GM23338 (cell line): ENCODE measurements at regions not wholly inside any gene's neighbourhood (a gene's known extent, or its start where the extent isn't known, plus 50 kb on each side); places are given as distances from the start of the nearest gene placed in this dataset.

ENCODE experiments used
- ATAC-seq: fragments of 200-7000 bp; cut with Tn5 transposase; 3 replicates; pipeline ENCODE4 v1.9.1; 2020
- DNase-seq: peaks from one replicate; pipeline ENCODE4 v3.0.0-alpha.2; 2015; ENCODE audit warnings: low spot score
- H2AFZ ChIP-seq: fragments of 200-600 bp; sonication (generic); 2 replicates; pipeline ENCODE4 v1.8.0; 2016; ENCODE audit warnings: antibody characterized with exemption, mild to moderate bottlenecking, moderate library complexity
- H3F3A ChIP-seq: fragments of 200-600 bp; sonication (generic); replicated peaks from 2 replicates; pipeline ENCODE4 v1.8.0; 2017; ENCODE audit warnings: antibody characterized with exemption, mixed run types, low read depth
- H3K27ac ChIP-seq: fragments of 200-600 bp; sonication (generic); 2 replicates; pipeline ENCODE4 v1.6.1; 2016; ENCODE audit warnings: low read depth
- H3K27me3 ChIP-seq: fragments of 200-600 bp; sonication (generic); 2 replicates; pipeline ENCODE4 v1.8.0; 2016; ENCODE audit warnings: mild to moderate bottlenecking, mixed run types, moderate library complexity; ENCODE audit not compliant: insufficient read depth
- H3K36me3 ChIP-seq: fragments of 200-600 bp; sonication (generic); 2 replicates; pipeline ENCODE4 v1.8.0; 2016; ENCODE audit warnings: mild to moderate bottlenecking; ENCODE audit not compliant: insufficient read depth
- H3K4me1 ChIP-seq: fragments of 200-600 bp; sonication (generic); 2 replicates; pipeline ENCODE4 v1.8.0; 2016; ENCODE audit warnings: mild to moderate bottlenecking, moderate library complexity; ENCODE audit not compliant: insufficient read depth
- H3K4me2 ChIP-seq: fragments of 200-600 bp; sonication (generic); 2 replicates; pipeline ENCODE4 v1.7.1; 2017; ENCODE audit warnings: mixed run types
- H3K4me3 ChIP-seq: fragments of 200-600 bp; sonication (generic); 2 replicates; pipeline ENCODE4 v1.6.1; 2016; ENCODE audit warnings: mixed run types
- H3K79me2 ChIP-seq: fragments of 200-600 bp; sonication (generic); replicated peaks from 2 replicates; pipeline ENCODE4 v1.8.0; 2017; ENCODE audit warnings: mild to moderate bottlenecking; ENCODE audit not compliant: insufficient read depth
- H3K9me2 ChIP-seq: fragments of 200-600 bp; sonication (generic); 2 replicates; pipeline ENCODE4 v1.8.0; 2017; ENCODE audit not compliant: insufficient read depth
- H4K20me1 ChIP-seq: fragments of 200-600 bp; sonication (generic); replicated peaks from 2 replicates; pipeline ENCODE4 v1.8.0; 2017; ENCODE audit warnings: mild to moderate bottlenecking; ENCODE audit not compliant: insufficient read depth
- H3K27ac Mint-ChIP-seq: 2 replicates; pipeline ENCODE4 v1.8.0; 2020; ENCODE audit warnings: inconsistent platforms, mild to moderate bottlenecking, moderate library complexity, mixed read lengths
- H3K27me3 Mint-ChIP-seq: 3 replicates; pipeline ENCODE4 v1.8.0; 2022; ENCODE audit warnings: low read depth, mild to moderate bottlenecking, moderate library complexity, mixed read lengths, inconsistent platforms; ENCODE audit not compliant: insufficient read depth, poor library complexity
- H3K36me3 Mint-ChIP-seq: 3 replicates; pipeline ENCODE4 v1.8.0; 2021; ENCODE audit warnings: low read depth, mild to moderate bottlenecking, inconsistent platforms, moderate library complexity, mixed read lengths
- H3K4me1 Mint-ChIP-seq: 3 replicates; pipeline ENCODE4 v1.8.0; 2020; ENCODE audit warnings: mild to moderate bottlenecking, inconsistent platforms, mixed read lengths
- H3K4me3 Mint-ChIP-seq: 3 replicates; pipeline ENCODE4 v1.8.0; 2021; ENCODE audit warnings: moderate library complexity, mild to moderate bottlenecking, inconsistent platforms, mixed read lengths
- H3K9me3 Mint-ChIP-seq: 3 replicates; pipeline ENCODE4 v1.8.0; 2020; ENCODE audit warnings: moderate library complexity, mild to moderate bottlenecking, inconsistent platforms, mixed read lengths
- CREB1 ChIP-seq: fragments of 250-450 bp; sonication (Bioruptor Pico); IDR thresholded peaks from 2 replicates; pipeline ENCODE4 v1.5.0; 2020; ENCODE audit warnings: low read depth, mild to moderate bottlenecking, moderate library complexity
- EZH2 ChIP-seq: fragments of 200-600 bp; sonication (generic); IDR thresholded peaks from one replicate; pipeline ENCODE4 v1.8.0; 2017; ENCODE audit warnings: antibody characterized with exemption, mild to moderate bottlenecking, low read depth; ENCODE audit not compliant: unreplicated experiment
- EZH2phosphoT487 ChIP-seq: fragments of 200-600 bp; sonication (generic); IDR thresholded peaks from one replicate; pipeline ENCODE4 v1.8.1; 2018; ENCODE audit warnings: antibody characterized with exemption; ENCODE audit not compliant: unreplicated experiment
- JUNB ChIP-seq: IDR thresholded peaks from one replicate; pipeline ENCODE4 v1.6.1; 2016; ENCODE audit warnings: antibody characterized with exemption; ENCODE audit not compliant: unreplicated experiment
- NANOG ChIP-seq: IDR thresholded peaks from 2 replicates; pipeline ENCODE4 v1.6.1; 2016; ENCODE audit warnings: antibody characterized with exemption, borderline replicate concordance
- POLR2AphosphoS5 ChIP-seq: IDR thresholded peaks from 2 replicates; pipeline ENCODE4 v1.6.1; 2016; ENCODE audit warnings: antibody characterized with exemption, low read depth
- STAT1 ChIP-seq: IDR thresholded peaks from one replicate; pipeline ENCODE4 v1.6.1; 2016; ENCODE audit warnings: antibody characterized with exemption; ENCODE audit not compliant: unreplicated experiment
- ZNF114 ChIP-seq: fragments of 250-450 bp; sonication (Bioruptor Pico); IDR thresholded peaks from 2 replicates; pipeline ENCODE4 v1.5.0; 2020; ENCODE audit warnings: mild to moderate bottlenecking, moderate library complexity
- ZNF331 ChIP-seq: fragments of 250-450 bp; sonication (Bioruptor Pico); IDR thresholded peaks from 2 replicates; pipeline ENCODE4 v1.5.0; 2020; ENCODE audit warnings: low read depth, mild to moderate bottlenecking, moderate library complexity
- TF ChIP-seq, protein P1 (sequence below), 2 experiments: fragments of 200-600 bp in 1 of 2; sonication (generic) in 1 of 2; conservative IDR thresholded peaks; 2 replicates each; pipeline versions ENCODE4 v1.5.1 to v1.6.1; 2016 to 2017; ENCODE audit warnings: antibody characterized with exemption in 2 of 2, low read depth in 2 of 2, mild to moderate bottlenecking in 2 of 2, moderate library complexity in 1 of 2
- TF ChIP-seq, protein P2 (sequence below): fragments of 250-450 bp; sonication (Bioruptor Pico); IDR thresholded peaks from 2 replicates; pipeline ENCODE4 v1.5.0; 2020; ENCODE audit warnings: mild to moderate bottlenecking, moderate library complexity
- TF ChIP-seq, protein P3 (sequence below): IDR thresholded peaks from one replicate; pipeline ENCODE4 v1.6.1; 2018; ENCODE audit warnings: antibody characterized with exemption; ENCODE audit not compliant: unreplicated experiment
- TF ChIP-seq, protein P4 (sequence below): IDR thresholded peaks from 2 replicates; pipeline ENCODE4 v1.6.1; 2016; ENCODE audit warnings: antibody characterized with exemption

DNA sequence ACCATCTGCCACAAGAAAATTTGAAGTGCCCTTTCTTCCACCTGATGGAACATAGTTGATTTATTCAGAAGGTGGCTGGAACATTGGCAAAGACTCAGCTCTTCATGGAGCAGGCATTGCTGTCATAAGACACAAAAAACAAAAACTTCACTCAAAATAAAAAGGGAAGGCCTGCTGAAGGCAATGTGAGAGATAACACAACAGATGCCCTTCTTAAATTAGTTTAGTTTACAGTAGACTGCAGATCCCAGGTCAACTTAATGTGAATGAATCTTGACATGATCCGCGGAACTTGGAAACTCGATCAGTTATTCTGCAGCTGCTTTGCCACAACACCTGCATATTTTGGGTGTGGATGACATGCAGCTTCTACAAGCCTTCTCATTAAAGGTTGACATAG is 159.8 kb upstream of the PLCXD3 start (continued):
- TF ChIP-seq NANOG = no peak
- TF ChIP-seq EZH2phosphoT487 = no peak
- TF ChIP-seq EZH2 = no peak
- no peak for TF ChIP-seq JUNB
- TF ChIP-seq CREB1 = no peak

DNA sequence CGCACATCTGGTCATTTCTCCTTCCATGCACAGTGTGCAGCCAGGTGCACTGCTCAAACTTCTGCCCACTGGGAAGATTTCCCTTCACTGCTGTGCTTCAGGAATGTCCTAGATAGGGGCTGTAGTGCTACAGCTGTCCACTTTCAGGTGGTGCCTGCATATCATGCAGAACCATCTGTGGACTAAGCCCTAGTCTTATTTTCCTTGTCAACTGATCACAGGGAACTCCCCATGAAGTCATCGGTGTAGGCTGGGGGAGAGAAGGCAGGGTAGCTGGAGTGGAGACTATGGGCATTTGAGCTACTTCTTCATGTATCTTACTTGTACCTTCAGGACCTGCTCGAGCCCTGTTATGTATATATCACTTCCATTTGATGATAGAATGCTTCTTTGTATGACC is 150.9 kb upstream of the PLCXD3 start:
- Mint-ChIP-seq H3K4me3 (no peak overlapping the region), H3K27ac (no peak overlapping the region), H3K9me3 (peaks cover 9% of the 10 kb centered on the region; the same call in 2 of the 3 replicates), H3K27me3 (no peaks in the 10 kb centered on the region), H3K4me1 (no peaks in the 10 kb centered on the region), H3K36me3 (0 out of 3 replicates have a peak, but pooled peaks cover 2% of the 10 kb centered on the region)
- H3K4me2 ChIP-seq = no peak overlapping the region
- H2AFZ ChIP-seq = no peak overlapping the region
- no peak overlapping the region for H3K27ac ChIP-seq
- no peak for TF ChIP-seq CREB1
- no peak for TF ChIP-seq STAT1
- TF ChIP-seq JUNB = no peak
- no peak for TF ChIP-seq EZH2
- TF ChIP-seq, protein P1, sequence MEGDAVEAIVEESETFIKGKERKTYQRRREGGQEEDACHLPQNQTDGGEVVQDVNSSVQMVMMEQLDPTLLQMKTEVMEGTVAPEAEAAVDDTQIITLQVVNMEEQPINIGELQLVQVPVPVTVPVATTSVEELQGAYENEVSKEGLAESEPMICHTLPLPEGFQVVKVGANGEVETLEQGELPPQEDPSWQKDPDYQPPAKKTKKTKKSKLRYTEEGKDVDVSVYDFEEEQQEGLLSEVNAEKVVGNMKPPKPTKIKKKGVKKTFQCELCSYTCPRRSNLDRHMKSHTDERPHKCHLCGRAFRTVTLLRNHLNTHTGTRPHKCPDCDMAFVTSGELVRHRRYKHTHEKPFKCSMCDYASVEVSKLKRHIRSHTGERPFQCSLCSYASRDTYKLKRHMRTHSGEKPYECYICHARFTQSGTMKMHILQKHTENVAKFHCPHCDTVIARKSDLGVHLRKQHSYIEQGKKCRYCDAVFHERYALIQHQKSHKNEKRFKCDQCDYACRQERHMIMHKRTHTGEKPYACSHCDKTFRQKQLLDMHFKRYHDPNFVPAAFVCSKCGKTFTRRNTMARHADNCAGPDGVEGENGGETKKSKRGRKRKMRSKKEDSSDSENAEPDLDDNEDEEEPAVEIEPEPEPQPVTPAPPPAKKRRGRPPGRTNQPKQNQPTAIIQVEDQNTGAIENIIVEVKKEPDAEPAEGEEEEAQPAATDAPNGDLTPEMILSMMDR (conservative IDR thresholded peaks at IDR 0.05; ENCODE audit: low read depth in 2 of 2) = no peak
- TF ChIP-seq ZNF331 (CRISPR knock-in tag) = no peak
- TF ChIP-seq, protein P2, sequence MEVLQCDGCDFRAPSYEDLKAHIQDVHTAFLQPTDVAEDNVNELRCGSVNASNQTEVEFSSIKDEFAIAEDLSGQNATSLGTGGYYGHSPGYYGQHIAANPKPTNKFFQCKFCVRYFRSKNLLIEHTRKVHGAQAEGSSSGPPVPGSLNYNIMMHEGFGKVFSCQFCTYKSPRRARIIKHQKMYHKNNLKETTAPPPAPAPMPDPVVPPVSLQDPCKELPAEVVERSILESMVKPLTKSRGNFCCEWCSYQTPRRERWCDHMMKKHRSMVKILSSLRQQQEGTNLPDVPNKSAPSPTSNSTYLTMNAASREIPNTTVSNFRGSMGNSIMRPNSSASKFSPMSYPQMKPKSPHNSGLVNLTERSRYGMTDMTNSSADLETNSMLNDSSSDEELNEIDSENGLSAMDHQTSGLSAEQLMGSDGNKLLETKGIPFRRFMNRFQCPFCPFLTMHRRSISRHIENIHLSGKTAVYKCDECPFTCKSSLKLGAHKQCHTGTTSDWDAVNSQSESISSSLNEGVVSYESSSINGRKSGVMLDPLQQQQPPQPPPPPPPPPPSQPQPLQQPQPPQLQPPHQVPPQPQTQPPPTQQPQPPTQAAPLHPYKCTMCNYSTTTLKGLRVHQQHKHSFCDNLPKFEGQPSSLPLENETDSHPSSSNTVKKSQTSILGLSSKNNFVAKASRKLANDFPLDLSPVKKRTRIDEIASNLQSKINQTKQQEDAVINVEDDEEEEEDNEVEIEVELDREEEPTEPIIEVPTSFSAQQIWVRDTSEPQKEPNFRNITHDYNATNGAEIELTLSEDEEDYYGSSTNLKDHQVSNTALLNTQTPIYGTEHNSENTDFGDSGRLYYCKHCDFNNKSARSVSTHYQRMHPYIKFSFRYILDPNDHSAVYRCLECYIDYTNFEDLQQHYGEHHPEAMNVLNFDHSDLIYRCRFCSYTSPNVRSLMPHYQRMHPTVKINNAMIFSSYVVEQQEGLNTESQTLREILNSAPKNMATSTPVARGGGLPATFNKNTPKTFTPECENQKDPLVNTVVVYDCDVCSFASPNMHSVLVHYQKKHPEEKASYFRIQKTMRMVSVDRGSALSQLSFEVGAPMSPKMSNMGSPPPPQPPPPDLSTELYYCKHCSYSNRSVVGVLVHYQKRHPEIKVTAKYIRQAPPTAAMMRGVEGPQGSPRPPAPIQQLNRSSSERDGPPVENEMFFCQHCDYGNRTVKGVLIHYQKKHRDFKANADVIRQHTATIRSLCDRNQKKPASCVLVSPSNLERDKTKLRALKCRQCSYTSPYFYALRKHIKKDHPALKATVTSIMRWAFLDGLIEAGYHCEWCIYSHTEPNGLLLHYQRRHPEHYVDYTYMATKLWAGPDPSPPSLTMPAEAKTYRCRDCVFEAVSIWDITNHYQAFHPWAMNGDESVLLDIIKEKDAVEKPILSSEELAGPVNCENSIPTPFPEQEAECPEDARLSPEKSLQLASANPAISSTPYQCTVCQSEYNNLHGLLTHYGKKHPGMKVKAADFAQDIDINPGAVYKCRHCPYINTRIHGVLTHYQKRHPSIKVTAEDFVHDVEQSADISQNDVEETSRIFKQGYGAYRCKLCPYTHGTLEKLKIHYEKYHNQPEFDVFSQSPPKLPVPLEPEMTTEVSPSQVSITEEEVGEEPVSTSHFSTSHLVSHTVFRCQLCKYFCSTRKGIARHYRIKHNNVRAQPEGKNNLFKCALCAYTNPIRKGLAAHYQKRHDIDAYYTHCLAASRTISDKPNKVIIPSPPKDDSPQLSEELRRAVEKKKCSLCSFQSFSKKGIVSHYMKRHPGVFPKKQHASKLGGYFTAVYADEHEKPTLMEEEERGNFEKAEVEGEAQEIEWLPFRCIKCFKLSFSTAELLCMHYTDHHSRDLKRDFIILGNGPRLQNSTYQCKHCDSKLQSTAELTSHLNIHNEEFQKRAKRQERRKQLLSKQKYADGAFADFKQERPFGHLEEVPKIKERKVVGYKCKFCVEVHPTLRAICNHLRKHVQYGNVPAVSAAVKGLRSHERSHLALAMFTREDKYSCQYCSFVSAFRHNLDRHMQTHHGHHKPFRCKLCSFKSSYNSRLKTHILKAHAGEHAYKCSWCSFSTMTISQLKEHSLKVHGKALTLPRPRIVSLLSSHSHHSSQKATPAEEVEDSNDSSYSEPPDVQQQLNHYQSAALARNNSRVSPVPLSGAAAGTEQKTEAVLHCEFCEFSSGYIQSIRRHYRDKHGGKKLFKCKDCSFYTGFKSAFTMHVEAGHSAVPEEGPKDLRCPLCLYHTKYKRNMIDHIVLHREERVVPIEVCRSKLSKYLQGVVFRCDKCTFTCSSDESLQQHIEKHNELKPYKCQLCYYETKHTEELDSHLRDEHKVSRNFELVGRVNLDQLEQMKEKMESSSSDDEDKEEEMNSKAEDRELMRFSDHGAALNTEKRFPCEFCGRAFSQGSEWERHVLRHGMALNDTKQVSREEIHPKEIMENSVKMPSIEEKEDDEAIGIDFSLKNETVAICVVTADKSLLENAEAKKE (CRISPR knock-in tag) = no peak
- no peak for TF ChIP-seq EZH2phosphoT487
- no peak for TF ChIP-seq NANOG
- no peak for TF ChIP-seq POLR2AphosphoS5
- TF ChIP-seq, protein P3, sequence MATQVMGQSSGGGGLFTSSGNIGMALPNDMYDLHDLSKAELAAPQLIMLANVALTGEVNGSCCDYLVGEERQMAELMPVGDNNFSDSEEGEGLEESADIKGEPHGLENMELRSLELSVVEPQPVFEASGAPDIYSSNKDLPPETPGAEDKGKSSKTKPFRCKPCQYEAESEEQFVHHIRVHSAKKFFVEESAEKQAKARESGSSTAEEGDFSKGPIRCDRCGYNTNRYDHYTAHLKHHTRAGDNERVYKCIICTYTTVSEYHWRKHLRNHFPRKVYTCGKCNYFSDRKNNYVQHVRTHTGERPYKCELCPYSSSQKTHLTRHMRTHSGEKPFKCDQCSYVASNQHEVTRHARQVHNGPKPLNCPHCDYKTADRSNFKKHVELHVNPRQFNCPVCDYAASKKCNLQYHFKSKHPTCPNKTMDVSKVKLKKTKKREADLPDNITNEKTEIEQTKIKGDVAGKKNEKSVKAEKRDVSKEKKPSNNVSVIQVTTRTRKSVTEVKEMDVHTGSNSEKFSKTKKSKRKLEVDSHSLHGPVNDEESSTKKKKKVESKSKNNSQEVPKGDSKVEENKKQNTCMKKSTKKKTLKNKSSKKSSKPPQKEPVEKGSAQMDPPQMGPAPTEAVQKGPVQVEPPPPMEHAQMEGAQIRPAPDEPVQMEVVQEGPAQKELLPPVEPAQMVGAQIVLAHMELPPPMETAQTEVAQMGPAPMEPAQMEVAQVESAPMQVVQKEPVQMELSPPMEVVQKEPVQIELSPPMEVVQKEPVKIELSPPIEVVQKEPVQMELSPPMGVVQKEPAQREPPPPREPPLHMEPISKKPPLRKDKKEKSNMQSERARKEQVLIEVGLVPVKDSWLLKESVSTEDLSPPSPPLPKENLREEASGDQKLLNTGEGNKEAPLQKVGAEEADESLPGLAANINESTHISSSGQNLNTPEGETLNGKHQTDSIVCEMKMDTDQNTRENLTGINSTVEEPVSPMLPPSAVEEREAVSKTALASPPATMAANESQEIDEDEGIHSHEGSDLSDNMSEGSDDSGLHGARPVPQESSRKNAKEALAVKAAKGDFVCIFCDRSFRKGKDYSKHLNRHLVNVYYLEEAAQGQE = no peak
- TF ChIP-seq, protein P4, sequence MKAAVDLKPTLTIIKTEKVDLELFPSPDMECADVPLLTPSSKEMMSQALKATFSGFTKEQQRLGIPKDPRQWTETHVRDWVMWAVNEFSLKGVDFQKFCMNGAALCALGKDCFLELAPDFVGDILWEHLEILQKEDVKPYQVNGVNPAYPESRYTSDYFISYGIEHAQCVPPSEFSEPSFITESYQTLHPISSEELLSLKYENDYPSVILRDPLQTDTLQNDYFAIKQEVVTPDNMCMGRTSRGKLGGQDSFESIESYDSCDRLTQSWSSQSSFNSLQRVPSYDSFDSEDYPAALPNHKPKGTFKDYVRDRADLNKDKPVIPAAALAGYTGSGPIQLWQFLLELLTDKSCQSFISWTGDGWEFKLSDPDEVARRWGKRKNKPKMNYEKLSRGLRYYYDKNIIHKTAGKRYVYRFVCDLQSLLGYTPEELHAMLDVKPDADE = no peak
- no peak for TF ChIP-seq ZNF114 (CRISPR knock-in tag)
- no peaks in the 10 kb centered on the region for H3K4me1 ChIP-seq
- DNase-seq (no peak), ATAC-seq (no peak)
- peaks cover 3% of the 10 kb centered on the region; the same call in 1 of the 2 replicates for H3K9me2 ChIP-seq
- no peak overlapping the region for H3K4me3 ChIP-seq
- no peaks in the 10 kb centered on the region for H3K27me3 ChIP-seq
- no peaks in the 10 kb centered on the region for H3F3A ChIP-seq
- H3K79me2 ChIP-seq = no peaks in the 10 kb centered on the region
- H4K20me1 ChIP-seq = no peaks in the 10 kb centered on the region
- H3K36me3 ChIP-seq = no peaks in the 10 kb centered on the region
